GM18498 (cell line): ENCODE measurements at regions not wholly inside any gene's neighbourhood (a gene's known extent, or its start where the extent isn't known, plus 50 kb on each side); places are given as distances from the start of the nearest gene placed in this dataset.

Source experiments
- ATAC-seq: cut with Tn5 transposase; IDR thresholded peaks from one replicate; pipeline ENCODE4 v1.9.1; 2021; ENCODE audit warnings: mild to moderate bottlenecking, moderate library complexity; ENCODE audit not compliant: unreplicated experiment

- ATAC-seq, result no peak
These were observed 452.2 kb upstream of the SORCS1 start for GRCh38 chr10:107616463-107617410.

- no peak for ATAC-seq
These were observed 451.5 kb upstream of the SORCS1 start for GRCh38 chr10:107616031-107616430.

GRCh38 chr10:107614939-107615685 is 450.6 kb upstream of the SORCS1 start:
- ATAC-seq, result no peak

- ATAC-seq, result no peak
These were observed 446.6 kb upstream of the SORCS1 start for GRCh38 chr10:107611115-107611514.

GRCh38 chr10:107589081-107589480 is 424.6 kb upstream of the SORCS1 start:
- no peak for ATAC-seq

GRCh38 chr10:107585630-107586029 is 421.1 kb upstream of the SORCS1 start:
- no peak for ATAC-seq

- no peak for ATAC-seq
These were observed 419.5 kb upstream of the SORCS1 start for GRCh38 chr10:107583974-107584373.

- no peak for ATAC-seq
These were observed 415.5 kb upstream of the SORCS1 start for GRCh38 chr10:107579970-107580369.

GRCh38 chr10:107577221-107577620 is 412.7 kb upstream of the SORCS1 start:
- ATAC-seq, result no peak

- no peak for ATAC-seq
These were observed 412.2 kb upstream of the SORCS1 start for GRCh38 chr10:107576746-107577145.

GRCh38 chr10:107565014-107565413 is 400.5 kb upstream of the SORCS1 start:
- no peak for ATAC-seq

GRCh38 chr10:107561136-107561650 is 396.7 kb upstream of the SORCS1 start:
- ATAC-seq, result no peak

GRCh38 chr10:107557916-107558315 is 393.4 kb upstream of the SORCS1 start:
- ATAC-seq, result no peak

GRCh38 chr10:107554333-107554732 is 389.8 kb upstream of the SORCS1 start:
- no peak for ATAC-seq

- ATAC-seq, result no peak
These were observed 389.0 kb upstream of the SORCS1 start for GRCh38 chr10:107553470-107553869.

- ATAC-seq, result no peak
These were observed 388.5 kb upstream of the SORCS1 start for GRCh38 chr10:107552963-107553362.

GRCh38 chr10:107548301-107548700 is 383.8 kb upstream of the SORCS1 start:
- no peak for ATAC-seq

GRCh38 chr10:107546986-107547385 is 382.5 kb upstream of the SORCS1 start:
- no peak for ATAC-seq

- no peak for ATAC-seq
These were observed 381.8 kb upstream of the SORCS1 start for GRCh38 chr10:107546284-107546683.

- no peak for ATAC-seq
These were observed 381.2 kb upstream of the SORCS1 start for GRCh38 chr10:107545717-107546116.

GRCh38 chr10:107544706-107545520 is 380.4 kb upstream of the SORCS1 start:
- ATAC-seq, result no peak
